Adrenal gland (tissue), 5 donors: ENCODE measurements at regions not wholly inside any gene's neighbourhood (a gene's known extent, or its start where the extent isn't known, plus 50 kb on each side); places are given as distances from the start of the nearest gene placed in this dataset.

Experiments used
- POLR2A ChIP-seq, 2 donors: fragments of 450-650 bp; IDR thresholded peaks; one replicate each; pipeline ENCODE4 v1.6.1; 2017; ENCODE audit warnings: antibody characterized with exemption in 2 of 2, mild to moderate bottlenecking in 2 of 2, moderate library complexity in 1 of 2
- TF ChIP-seq, protein P1 (sequence below), 6 experiments: fragments of 450-650 bp in 4 of 6; fragments of 200-600 bp in 2 of 6; sonication (generic) in 1 of 6; IDR thresholded peaks; 1 replicate in 5 of 6; 2 replicates in 1 of 6; pipeline versions ENCODE4 v1.5.1 to v1.8.0; 2016 to 2021; ENCODE audit warnings: antibody characterized with exemption in 6 of 6, mild to moderate bottlenecking in 2 of 6, moderate library complexity in 1 of 6
- donor health status: DM: no; HTN: no; CAD: no.

DNA sequence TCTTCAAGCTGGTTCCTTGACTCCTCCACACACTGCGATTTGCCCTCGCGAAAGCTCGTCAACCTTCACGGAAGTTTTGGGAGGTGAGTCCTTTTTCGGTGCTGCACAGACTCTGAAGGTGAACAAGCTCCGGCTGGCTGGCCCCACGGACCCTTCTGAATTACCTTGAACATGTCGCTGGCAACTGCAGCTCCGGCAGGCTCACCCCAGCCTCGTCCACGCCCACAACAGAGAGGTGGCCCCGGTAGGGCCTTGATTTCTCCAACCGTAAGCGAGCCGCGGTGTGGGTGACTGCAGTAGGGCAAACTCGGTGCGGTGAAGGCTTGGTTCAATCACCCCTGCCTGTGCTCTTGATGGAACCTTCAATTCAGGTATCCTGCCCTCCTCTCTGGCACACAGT, 1020.7 kb upstream of the GOT2 start:
- TF ChIP-seq POLR2A (IDR thresholded peaks at IDR 0.05) = no peak
- TF ChIP-seq, protein P1, sequence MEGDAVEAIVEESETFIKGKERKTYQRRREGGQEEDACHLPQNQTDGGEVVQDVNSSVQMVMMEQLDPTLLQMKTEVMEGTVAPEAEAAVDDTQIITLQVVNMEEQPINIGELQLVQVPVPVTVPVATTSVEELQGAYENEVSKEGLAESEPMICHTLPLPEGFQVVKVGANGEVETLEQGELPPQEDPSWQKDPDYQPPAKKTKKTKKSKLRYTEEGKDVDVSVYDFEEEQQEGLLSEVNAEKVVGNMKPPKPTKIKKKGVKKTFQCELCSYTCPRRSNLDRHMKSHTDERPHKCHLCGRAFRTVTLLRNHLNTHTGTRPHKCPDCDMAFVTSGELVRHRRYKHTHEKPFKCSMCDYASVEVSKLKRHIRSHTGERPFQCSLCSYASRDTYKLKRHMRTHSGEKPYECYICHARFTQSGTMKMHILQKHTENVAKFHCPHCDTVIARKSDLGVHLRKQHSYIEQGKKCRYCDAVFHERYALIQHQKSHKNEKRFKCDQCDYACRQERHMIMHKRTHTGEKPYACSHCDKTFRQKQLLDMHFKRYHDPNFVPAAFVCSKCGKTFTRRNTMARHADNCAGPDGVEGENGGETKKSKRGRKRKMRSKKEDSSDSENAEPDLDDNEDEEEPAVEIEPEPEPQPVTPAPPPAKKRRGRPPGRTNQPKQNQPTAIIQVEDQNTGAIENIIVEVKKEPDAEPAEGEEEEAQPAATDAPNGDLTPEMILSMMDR (IDR thresholded peaks at IDR 0.05) = no peak
